ENCODE measurements at regions not wholly inside any gene's neighbourhood (a gene's known extent, or its start where the extent isn't known, plus 50 kb on each side); places are given as distances from the start of the nearest gene placed in this dataset.
"Not testable (repeated sequence)": the region's sequence is repeated elsewhere in the genome, so short reads cannot be mapped to it uniquely, and the experiment has no call there.

DNA sequence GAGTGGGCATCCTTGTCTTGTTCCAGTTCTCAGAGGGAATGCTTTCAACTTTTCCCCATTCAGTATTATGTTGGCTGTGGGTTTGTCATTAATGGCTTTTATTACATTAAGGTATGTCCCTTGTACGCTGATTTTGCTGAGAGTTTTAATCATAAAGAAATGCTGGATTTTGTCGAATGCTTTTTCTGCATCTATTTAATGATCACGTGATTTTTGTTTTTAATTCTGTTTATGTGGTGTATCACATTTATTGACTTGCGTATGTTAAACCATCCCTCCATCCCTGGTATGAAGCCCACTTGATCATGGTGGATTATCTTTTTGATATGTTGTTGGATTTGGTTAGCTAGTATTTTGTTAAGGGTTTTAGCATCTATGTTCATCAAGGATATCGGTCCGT is 266.9 kb upstream of the DIPK2B start:
- CTCF ChIA-PET; H3K9me3 Mint-ChIP-seq; intact Hi-C loops (cut with micrococcal nuclease); H3K27me3 Mint-ChIP-seq (ENCODE audit: low read depth); H3K36me3 Mint-ChIP-seq (ENCODE audit: low read depth); H3K4me1 Mint-ChIP-seq (ENCODE audit: low read depth); H3K27ac Mint-ChIP-seq; DNase-seq; H3K4me3 Mint-ChIP-seq: not testable (repeated sequence)

DNA sequence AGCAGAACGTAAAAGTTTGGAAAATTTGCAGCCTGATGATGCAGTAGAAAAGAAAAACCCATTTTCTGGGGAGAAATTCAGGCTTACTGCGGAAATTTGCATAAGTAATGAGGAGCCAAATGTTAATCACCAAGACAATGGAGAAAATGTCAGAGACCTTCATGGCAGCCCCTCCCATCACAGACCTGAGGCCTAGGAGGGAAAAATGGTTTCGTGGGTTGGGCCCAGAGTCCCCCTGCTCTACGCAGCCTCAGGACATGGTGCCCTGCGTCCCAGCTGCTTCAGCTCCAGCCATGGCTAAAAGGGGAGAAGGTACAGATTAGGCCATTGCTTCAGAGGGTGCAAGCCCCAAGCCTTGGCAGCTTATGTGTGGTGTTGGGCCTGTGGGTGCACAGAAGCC is 255.1 kb upstream of the DIPK2B start:
- H3K27me3 Mint-ChIP-seq (ENCODE audit: low read depth); H3K27ac Mint-ChIP-seq; DNase-seq; H3K4me1 Mint-ChIP-seq (ENCODE audit: low read depth); CTCF ChIA-PET; H3K4me3 Mint-ChIP-seq; H3K36me3 Mint-ChIP-seq (ENCODE audit: low read depth); intact Hi-C loops (cut with micrococcal nuclease); H3K9me3 Mint-ChIP-seq: not testable (repeated sequence)

DNA sequence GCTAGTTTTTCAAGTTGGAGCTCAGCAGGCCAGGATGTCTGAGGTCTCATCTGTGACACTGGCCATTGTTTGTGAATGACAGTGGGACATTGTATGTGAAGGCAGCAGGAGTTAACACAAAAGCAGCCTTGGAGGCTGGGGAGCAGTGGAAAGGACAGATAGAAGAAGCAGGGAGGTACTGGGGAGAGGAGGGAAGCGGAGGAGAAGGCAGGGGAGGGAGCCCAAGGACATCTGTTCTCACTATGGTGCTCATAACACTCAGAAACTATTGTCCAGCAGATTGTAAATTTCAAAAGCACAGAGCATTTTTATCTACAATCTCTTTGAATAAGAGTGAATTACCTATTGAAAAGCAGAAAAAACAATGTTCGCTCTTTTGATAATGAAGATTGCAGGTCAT is 253.6 kb upstream of the DIPK2B start:
- CTCF ChIA-PET, result no interaction called here
- no peak overlapping the region for H3K27ac Mint-ChIP-seq
- DNase-seq, result no peak
- H3K9me3 Mint-ChIP-seq, result peaks cover under 1% of the 10 kb centered on the region
- H3K27me3 Mint-ChIP-seq (ENCODE audit: low read depth), result peaks cover 2% of the 10 kb centered on the region
- no peak overlapping the region for H3K4me3 Mint-ChIP-seq
- no peaks in the 10 kb centered on the region for H3K36me3 Mint-ChIP-seq (ENCODE audit: low read depth)
- intact Hi-C loops (cut with micrococcal nuclease), result no loop called here
- H3K4me1 Mint-ChIP-seq (ENCODE audit: low read depth), result no peaks in the 10 kb centered on the region

DNA sequence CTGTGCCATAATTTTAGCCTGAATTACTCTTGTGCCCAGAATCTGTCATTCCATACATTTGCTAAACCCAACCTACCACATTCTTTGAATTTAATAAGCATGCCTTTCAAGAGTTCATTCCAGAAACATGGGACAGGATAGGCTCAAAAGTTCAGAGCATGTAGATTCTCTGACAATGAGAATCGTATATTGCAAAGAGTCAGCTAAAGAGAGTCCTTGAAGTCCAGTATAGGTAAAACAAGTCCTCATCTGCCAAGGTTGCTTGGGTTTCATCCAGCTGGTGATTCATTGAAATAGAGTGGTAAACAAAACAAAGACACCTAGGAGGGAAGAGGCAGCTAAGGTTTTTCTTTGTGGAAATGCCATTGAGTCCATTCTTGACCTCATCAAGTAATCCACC is 249.3 kb upstream of the DIPK2B start:
- Mint-ChIP-seq H3K4me1 (ENCODE audit: low read depth) (peaks cover 5% of the 10 kb centered on the region), H3K36me3 (ENCODE audit: low read depth) (no peaks in the 10 kb centered on the region), H3K9me3 (no peaks in the 10 kb centered on the region), H3K27ac (no peak overlapping the region), H3K27me3 (ENCODE audit: low read depth) (peaks cover 2% of the 10 kb centered on the region), H3K4me3 (no peak overlapping the region)
- intact Hi-C loops (cut with micrococcal nuclease), result loop anchor here (5.0 to 10.0 kb wide), 3 partner anchors 172 to 265 kb away; no protein-coding TSS in a partner anchor
- CTCF ChIA-PET, result no interaction called here
- DNase-seq, result no peak

DNA sequence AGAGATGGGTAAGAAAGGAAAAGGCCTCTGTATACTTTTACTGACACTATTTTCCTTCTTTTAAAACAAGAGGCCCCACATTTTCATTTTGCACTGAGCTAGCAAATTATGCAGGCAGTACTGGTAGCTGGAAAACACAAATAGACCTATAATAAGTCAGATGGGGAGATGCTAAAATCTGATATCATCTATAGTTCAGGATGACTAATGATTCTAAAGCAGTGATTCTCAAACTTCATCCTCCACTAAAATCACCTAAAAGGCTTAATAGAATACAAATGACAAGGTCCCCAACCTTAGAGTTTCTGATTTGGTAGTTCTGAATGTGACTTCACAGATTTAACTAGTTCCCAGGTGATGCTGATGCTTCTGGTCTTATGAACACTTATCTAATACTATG is 247.3 kb upstream of the DIPK2B start:
- peaks cover 5% of the 10 kb centered on the region for H3K4me1 Mint-ChIP-seq (ENCODE audit: low read depth)
- H3K9me3 Mint-ChIP-seq, result no peaks in the 10 kb centered on the region
- H3K27me3 Mint-ChIP-seq (ENCODE audit: low read depth), result peaks cover 2% of the 10 kb centered on the region
- H3K27ac Mint-ChIP-seq, result no peak overlapping the region
- CTCF ChIA-PET, result no interaction called here
- no peak for DNase-seq
- no peak overlapping the region for H3K4me3 Mint-ChIP-seq
- H3K36me3 Mint-ChIP-seq (ENCODE audit: low read depth), result no peaks in the 10 kb centered on the region
- intact Hi-C loops (cut with micrococcal nuclease), result loop anchor here (5.0 to 10.0 kb wide), 3 partner anchors 174 to 267 kb away; no protein-coding TSS in a partner anchor

DNA sequence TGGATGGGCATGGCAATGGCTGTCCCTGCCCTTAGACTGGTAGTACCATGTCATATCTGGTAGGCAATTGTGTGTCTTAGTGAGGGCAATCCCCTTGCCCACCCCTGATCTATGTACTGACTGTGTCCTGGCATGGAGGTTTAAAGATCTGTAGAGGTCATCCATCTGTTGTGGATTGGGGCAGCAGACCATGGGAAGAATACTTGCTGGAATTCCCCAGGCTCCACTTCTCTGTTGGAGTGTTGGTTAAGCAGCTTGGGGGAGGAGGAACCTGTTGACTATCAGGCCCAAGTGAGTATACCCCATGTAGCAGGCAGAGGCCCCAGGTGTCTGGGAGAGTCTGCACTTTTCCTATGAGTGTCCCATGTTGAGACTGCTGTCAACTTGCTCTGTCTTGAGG is 246.7 kb upstream of the DIPK2B start:
- Mint-ChIP-seq H3K27ac (no peak overlapping the region), H3K4me1 (ENCODE audit: low read depth) (peaks cover 5% of the 10 kb centered on the region), H3K27me3 (ENCODE audit: low read depth) (peaks cover 2% of the 10 kb centered on the region), H3K36me3 (ENCODE audit: low read depth) (no peaks in the 10 kb centered on the region), H3K4me3 (no peak overlapping the region), H3K9me3 (no peaks in the 10 kb centered on the region)
- no peak for DNase-seq
- intact Hi-C loops (cut with micrococcal nuclease), result loop anchor here (5.0 to 10.0 kb wide), 3 partner anchors 175 to 267 kb away; no protein-coding TSS in a partner anchor
- CTCF ChIA-PET, result no interaction called here

DNA sequence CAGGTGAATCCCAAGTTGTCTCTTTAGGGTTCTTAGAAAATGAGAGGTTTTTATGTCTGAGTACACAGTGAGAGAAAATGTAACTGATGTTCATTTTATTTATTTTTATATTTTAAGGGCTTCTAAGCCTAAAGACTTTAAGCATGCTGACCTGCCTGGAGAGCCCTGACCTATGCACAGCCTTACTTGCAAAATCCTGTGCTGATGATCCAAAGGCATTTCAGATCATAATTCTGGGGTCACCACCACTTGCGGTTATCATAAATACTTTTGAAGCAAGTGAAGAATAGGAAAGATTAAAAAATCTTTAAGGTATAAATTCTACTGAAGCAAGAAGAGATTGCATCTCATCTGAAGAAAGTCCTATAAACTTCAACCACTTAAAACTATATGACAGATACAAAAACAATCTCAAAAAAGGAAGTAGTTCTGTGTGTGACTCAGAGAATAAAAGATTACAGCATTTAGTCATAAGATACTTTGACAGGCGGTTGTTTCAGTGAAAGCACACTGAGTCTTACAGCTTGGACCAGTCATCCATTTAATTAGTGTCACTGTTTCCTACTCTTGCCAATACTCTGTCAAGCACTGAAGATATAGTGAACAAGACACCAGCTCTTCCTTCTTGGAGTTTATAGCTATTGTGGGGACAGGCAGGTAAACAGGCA is 245.2 kb upstream of the DIPK2B start:
- no peaks in the 10 kb centered on the region for H3K9me3 Mint-ChIP-seq
- DNase-seq, result no peak
- no peaks in the 10 kb centered on the region for H3K36me3 Mint-ChIP-seq (ENCODE audit: low read depth)
- CTCF ChIA-PET, result interaction anchor here (0.6 kb wide), 1 partner anchor 420 kb away, joined by 3 read pairs; no protein-coding TSS in a partner anchor
- no peak overlapping the region for H3K27ac Mint-ChIP-seq
- peaks cover 5% of the 10 kb centered on the region for H3K4me1 Mint-ChIP-seq (ENCODE audit: low read depth)
- no peaks in the 10 kb centered on the region for H3K27me3 Mint-ChIP-seq (ENCODE audit: low read depth)
- no peak overlapping the region for H3K4me3 Mint-ChIP-seq
- intact Hi-C loops (cut with micrococcal nuclease), result loop anchor here (5.0 to 10.0 kb wide), 3 partner anchors 176 to 269 kb away; no protein-coding TSS in a partner anchor

DNA sequence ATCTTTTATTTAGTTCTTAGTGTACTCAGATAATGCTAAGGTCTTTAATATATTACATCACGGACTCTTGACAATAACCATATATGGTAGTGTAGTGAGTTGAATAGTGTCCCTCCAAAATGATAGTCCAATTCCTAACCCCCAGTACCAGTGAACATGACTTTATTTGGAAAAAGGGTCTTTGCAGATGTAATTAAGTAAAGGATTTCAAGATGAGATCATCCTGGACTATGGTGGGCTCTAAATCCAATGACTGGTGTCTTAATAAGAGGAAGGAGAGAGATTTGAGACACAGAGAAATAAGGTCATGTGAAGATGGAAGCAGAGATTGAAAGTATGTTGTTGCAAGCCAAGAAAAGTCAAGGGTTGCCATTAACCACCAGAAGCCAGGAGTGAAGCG is 236.5 kb upstream of the DIPK2B start:
- CTCF ChIA-PET, result no interaction called here
- Mint-ChIP-seq H3K27ac (no peak overlapping the region), H3K9me3 (no peaks in the 10 kb centered on the region), H3K36me3 (ENCODE audit: low read depth) (no peaks in the 10 kb centered on the region), H3K4me3 (no peak overlapping the region), H3K27me3 (ENCODE audit: low read depth) (peaks cover 2% of the 10 kb centered on the region), H3K4me1 (ENCODE audit: low read depth) (no peaks in the 10 kb centered on the region)
- intact Hi-C loops (cut with micrococcal nuclease), result no loop called here
- DNase-seq, result no peak

DNA sequence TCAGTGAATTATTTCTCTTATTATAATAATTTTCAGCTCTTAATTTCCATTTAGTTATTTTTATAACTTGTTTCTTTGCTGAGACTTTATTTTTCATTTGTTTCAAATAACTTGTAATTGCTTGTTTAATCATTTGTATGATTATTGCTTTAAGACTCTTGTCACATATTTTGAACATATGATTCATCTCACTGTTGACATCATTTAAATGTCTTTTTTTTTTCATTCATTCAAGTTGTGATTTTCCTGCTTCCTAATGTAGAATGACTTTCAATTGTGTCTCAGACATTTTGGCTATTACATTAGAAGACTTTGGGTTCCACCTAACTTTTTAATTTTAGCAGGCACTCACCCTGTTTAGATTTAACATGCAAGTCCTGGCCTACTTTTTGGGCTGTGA is 234.8 kb upstream of the DIPK2B start:
- Mint-ChIP-seq H3K9me3 (peaks cover 1% of the 10 kb centered on the region), H3K36me3 (ENCODE audit: low read depth) (peaks cover 1% of the 10 kb centered on the region), H3K4me1 (ENCODE audit: low read depth) (no peaks in the 10 kb centered on the region), H3K27ac (no peak overlapping the region), H3K4me3 (no peak overlapping the region), H3K27me3 (ENCODE audit: low read depth) (peaks cover 5% of the 10 kb centered on the region)
- intact Hi-C loops (cut with micrococcal nuclease), result no loop called here
- CTCF ChIA-PET, result no interaction called here
- no peak for DNase-seq

DNA sequence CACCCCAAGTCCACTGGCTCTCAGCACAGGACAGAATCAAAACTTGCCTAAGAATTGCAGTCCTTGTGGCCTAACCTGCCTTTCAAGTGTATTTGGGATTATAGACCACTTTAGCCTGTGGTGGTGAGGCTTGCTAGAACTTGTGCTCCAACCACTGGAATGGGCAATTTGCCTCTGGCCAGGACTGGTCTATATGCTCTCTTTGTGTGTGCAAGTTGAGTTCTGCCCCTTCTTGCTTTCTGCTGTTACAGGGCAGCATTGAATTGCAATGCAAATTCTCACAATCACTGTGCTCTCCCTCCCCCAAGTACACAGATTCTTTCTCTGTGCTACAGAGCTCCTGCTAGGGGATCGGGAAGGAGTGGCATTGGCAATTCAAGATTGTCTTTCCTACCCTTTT is 233.6 kb upstream of the DIPK2B start:
- Mint-ChIP-seq H3K36me3 (ENCODE audit: low read depth) (peaks cover 1% of the 10 kb centered on the region), H3K4me1 (ENCODE audit: low read depth) (no peaks in the 10 kb centered on the region), H3K9me3 (peaks cover 1% of the 10 kb centered on the region), H3K4me3 (no peak overlapping the region), H3K27ac (no peak overlapping the region), H3K27me3 (ENCODE audit: low read depth) (peaks cover 5% of the 10 kb centered on the region)
- CTCF ChIA-PET, result no interaction called here
- intact Hi-C loops (cut with micrococcal nuclease), result no loop called here
- DNase-seq, result no peak

DNA sequence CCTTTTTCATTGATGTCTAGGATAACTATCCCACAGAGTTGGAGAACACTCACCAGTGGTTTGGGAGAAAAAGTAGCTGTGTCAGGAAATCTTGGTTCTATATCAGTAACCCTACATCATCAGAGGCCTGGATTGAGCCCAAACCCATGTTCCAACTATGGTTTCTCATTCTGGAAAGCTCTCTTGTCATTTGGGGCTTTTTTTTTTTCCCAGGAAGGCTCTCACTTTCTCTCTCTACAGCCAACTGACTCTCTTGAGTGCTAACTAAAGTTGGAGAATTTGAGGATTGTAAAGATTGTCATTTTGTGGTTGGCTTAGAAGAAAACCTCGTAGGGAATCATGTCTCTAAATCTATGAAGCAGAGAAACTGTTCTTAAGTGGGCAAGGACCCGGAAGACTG is 228.2 kb upstream of the DIPK2B start:
- intact Hi-C loops (cut with micrococcal nuclease), result no loop called here
- Mint-ChIP-seq H3K27me3 (ENCODE audit: low read depth) (peaks cover 3% of the 10 kb centered on the region), H3K4me1 (ENCODE audit: low read depth) (no peaks in the 10 kb centered on the region), H3K27ac (no peak overlapping the region), H3K9me3 (peaks cover 1% of the 10 kb centered on the region), H3K36me3 (ENCODE audit: low read depth) (peaks cover 1% of the 10 kb centered on the region), H3K4me3 (no peak overlapping the region)
- no peak for DNase-seq
- CTCF ChIA-PET, result no interaction called here

DNA sequence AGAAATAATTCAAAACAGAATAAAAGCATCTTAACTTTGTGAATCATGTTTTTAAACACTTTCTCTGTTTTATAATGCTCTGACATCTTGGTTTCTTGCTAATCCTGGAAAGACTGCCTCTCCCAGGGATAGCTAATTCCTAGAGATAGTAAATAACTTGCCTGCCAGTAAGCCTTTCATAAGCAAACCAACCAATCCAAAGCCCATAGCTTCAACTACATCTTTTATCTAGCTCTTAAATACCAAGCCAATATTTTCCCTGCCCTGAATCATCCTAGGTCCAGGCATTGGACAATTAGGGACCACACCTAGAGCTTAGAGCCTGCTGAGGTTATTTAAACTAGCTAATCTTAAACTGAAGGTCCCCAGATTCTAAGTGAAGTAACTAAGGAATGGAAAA is 223.7 kb upstream of the DIPK2B start:
- Mint-ChIP-seq H3K9me3 (no peaks in the 10 kb centered on the region), H3K4me1 (ENCODE audit: low read depth) (no peaks in the 10 kb centered on the region), H3K27me3 (ENCODE audit: low read depth) (peaks cover 3% of the 10 kb centered on the region), H3K27ac (no peak overlapping the region), H3K36me3 (ENCODE audit: low read depth) (no peaks in the 10 kb centered on the region), H3K4me3 (no peak overlapping the region)
- intact Hi-C loops (cut with micrococcal nuclease), result no loop called here
- DNase-seq, result no peak
- CTCF ChIA-PET, result no interaction called here

DNA sequence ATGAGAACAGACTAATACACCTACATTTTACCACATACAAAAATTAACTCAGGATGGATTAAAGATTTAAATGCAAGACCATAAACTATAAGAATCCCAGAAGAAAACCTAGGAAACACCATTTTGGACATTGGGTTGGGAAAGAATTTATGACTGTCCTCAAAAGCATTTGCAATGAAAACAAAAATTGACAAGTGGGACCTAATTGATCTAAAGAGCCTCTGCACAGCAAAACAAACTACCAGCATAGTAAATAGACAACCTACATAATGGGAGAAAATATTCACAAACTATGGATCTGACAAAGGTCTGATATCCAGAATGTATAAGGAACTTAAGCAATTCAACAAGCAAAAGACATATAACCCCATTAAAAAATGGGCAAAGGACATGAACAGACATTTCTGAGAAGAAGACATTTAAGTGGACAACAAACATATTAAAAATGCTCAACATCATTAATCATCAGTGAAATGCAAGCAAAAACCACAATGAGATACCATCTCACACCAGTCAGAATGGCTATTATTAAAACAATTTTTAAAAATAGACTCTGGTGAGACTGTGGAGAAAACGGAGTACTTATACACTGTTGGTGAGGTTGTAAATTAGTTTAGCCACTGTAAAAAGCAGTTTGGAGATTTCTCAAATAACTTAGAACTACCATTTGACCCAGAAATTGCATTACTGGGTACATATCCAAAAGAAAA is 221.7 kb upstream of the DIPK2B start:
- Mint-ChIP-seq H3K27me3 (ENCODE audit: low read depth) (peaks cover 5% of the 10 kb centered on the region), H3K4me3 (no peak overlapping the region), H3K9me3 (no peaks in the 10 kb centered on the region), H3K36me3 (ENCODE audit: low read depth) (no peaks in the 10 kb centered on the region), H3K4me1 (ENCODE audit: low read depth) (no peaks in the 10 kb centered on the region), H3K27ac (no peak overlapping the region)
- CTCF ChIA-PET, result interaction anchor here (0.7 kb wide), 1 partner anchor 27 kb away, joined by 3 read pairs; no protein-coding TSS in a partner anchor
- no peak for DNase-seq
- intact Hi-C loops (cut with micrococcal nuclease), result no loop called here

Measured in activated naive CD4-positive, alpha-beta T cell treated with anti-CD3 and anti-CD28 coated beads for 36 hours (primary cell).